ENCODE measurements at regions not wholly inside any gene's neighbourhood (a gene's known extent, or its start where the extent isn't known, plus 50 kb on each side); places are given as distances from the start of the nearest gene placed in this dataset.
"Not testable (repeated sequence)": the region's sequence is repeated elsewhere in the genome, so short reads cannot be mapped to it uniquely, and the experiment has no call there.

DNA sequence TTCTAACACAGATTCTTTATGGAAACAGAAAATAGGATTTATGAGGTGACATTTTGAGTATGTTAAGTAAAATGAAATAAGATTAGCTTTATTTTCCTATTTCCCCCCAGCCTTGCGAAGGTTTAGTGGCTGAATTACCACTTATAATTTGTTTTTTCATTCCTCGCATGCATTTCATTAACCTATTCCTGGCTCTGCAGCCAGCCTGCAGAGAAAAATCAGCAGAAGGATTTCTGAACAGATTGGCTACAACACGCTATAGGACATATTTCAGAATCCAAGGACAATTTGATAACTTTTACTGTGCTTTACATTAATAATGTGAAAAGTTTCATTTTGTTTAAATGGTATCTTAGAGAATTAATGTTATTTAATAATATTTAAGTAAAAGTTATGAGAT is 162.4 kb upstream of the MMS22L start:
- DNase-seq (ENCODE audit: low read depth), result no peak
- no peak overlapping the region for H3K4me3 ChIP-seq (ENCODE audit: low read depth, low read length)

DNA sequence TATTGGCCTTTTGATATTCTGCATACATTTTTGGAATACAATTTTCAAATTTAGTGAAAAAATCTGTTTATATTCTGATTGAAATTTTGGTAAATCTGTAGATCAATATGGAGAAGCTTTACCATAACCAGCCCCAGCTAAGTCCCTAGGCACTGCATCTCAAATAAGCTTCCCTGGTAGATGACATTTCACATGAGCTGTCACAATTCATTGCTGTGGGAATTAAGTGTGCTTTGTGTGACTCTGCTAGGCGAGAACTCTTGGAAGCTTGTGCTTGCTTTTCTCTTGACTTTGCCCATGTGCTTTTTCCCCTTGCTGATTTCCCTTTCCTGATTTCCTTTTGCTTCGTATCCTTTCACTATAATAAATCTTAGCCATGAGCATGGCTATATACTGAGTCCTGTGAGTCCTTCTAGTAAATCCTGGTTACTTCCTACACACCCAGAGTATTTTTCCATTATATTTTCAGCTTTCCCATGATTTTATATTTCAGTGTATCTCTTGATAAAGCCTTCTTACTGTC is 166.5 kb upstream of the MMS22L start:
- DNase-seq (ENCODE audit: low read depth), result no peak
- H3K4me3 ChIP-seq (ENCODE audit: low read depth, low read length), result no peak overlapping the region

DNA sequence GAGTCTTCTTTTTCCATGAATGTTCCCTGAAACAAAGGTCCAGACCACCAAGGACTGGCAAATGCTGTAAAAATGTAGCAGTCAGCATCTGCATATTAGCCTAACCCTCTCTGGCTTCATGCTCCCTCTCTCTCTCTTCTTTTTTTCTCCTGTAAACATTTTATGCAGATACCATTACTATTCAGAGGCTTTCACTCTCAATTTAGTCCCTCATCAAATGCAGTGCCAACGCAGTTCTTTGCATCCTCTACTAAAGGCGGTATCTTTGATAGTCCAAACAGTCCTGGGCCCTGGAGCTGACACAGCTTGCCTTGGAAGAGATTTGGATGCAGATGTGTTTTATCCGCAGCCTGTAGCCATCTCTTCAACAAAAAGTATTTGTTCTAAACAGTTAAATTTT is 167.1 kb upstream of the MMS22L start:
- no peak overlapping the region for H3K4me3 ChIP-seq (ENCODE audit: low read depth, low read length)
- no peak for DNase-seq (ENCODE audit: low read depth)

DNA sequence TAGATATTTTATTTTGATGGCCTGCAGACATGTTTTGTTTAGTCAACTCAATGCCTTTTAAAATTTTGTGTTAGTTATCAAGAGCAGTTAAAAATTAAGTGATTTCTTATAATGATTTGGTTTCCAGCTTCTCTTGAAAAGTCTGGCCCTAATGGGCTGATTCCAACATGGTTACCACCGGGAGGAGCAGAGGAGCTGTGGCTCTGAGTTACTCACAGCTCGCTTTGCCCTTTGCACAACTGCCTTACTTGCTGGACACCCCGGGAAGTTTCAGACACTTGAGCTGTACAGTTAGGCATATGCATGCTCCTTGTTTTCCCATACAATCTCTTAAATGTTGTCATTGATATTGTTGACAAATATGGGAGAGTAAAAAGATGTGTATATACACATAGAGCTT is 173.1 kb upstream of the MMS22L start:
- DNase-seq (ENCODE audit: low read depth), result no peak
- no peak overlapping the region for H3K4me3 ChIP-seq (ENCODE audit: low read depth, low read length)

DNA sequence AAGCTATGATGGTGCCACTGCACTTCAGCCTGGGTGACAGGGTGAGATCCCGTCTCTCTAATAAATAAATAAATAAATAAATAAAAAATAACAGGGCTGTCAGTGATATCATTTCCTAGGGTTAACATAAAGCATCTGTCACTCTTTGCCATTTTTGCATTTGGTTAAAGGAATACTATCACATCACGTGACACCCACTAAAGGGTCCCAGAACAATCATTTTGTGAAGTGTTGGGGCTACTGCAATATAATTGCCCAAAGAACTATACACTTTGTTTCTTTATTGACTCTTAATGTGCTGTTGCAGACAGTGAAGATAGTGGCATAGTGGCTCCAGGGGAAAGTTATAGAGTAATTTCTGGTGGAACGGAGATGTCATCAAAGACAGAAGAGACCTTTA is 176.5 kb upstream of the MMS22L start:
- DNase-seq (ENCODE audit: low read depth), result no peak
- no peak overlapping the region for H3K4me3 ChIP-seq (ENCODE audit: low read depth, low read length)

DNA sequence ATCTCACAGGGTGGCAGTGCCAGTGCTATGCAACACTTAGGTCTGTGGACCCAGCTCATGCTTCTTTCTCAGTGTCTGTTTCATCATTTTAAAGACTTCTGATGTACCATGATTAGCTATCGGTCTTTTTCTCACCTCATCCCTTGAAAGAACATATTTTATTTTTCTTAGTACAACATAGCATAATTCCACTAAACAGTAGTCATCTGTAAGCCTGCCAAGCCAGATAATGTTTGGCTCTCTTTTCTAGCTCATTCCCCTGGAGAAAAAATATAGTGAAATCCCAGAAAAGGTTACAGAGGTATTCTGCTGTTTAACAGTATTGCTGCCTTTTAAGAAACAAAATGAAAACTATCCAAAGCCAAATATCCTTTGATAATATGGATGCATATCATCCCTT is 177.0 kb upstream of the MMS22L start:
- no peak overlapping the region for H3K4me3 ChIP-seq (ENCODE audit: low read depth, low read length)
- no peak for DNase-seq (ENCODE audit: low read depth)

DNA sequence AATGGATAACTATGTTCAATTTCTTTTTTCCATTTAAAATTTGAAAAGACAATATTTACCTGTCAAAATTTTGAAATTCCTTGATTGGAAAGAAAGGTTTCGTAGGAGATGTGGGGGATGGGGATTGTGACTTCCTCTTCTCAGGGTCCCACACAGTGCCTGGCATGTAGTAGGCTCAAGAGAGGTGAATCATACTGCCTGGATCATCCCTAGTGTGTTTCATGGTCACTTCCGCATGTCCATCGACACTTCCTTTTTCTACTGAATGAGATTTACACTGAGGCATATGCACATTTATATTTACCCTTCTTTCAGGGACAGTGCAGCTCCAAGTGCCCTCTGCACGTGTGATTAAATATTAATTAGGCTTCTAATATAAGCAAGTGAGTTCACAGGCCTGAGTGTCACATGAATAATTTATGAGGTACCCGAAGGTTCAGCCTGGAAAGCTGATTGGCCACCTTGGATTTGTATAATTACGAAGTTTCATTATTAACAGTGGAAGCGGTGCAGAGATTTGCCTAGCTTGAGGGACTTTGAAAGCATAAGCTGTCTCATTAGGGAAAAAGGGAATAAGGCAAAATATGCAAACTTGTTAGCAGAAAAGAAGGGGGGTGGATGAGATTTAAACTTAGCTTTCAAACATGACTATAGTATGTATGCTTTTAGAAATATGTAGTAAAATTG is 177.5 kb upstream of the MMS22L start:
- no peak for DNase-seq (ENCODE audit: low read depth)
- no peak overlapping the region for H3K4me3 ChIP-seq (ENCODE audit: low read depth, low read length)

DNA sequence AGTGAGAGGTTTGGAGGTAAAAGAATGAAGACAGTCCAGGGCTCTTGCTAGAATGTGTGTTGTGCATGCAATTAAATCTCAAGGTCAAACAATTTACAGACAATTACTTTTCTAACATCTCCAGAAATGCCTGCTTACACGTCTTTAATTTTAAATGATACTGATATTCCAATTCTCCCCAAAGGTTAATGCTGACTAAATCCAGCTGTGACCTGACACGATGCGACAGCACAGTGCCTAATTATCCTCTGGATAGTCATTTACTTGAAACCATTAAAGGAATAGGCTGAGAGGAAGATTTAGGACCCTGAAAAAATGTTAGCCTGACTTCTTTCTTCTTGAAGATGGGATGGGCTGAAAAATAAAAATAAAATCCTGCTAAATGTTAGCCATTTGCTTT is 178.2 kb upstream of the MMS22L start:
- no peak overlapping the region for H3K4me3 ChIP-seq (ENCODE audit: low read depth, low read length)
- no peak for DNase-seq (ENCODE audit: low read depth)

DNA sequence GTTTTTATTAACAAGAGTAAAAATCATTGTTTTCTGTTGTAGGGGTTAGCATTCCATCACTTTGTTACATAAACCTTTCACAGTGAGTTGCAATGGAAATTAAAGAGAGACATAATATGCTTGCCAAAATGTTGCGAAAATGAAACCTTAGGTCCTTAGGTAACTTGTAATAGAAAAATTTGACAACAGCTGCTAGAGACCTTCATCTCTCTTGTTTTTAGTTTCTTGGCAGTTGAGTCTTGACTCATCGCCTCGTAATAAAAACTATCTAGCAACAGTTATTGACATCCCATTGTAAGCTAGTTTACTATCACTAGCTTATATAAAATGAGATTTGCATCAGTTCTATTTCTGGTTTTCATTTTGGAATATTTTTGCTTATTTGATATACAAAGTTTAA is 179.0 kb upstream of the MMS22L start:
- no peak overlapping the region for H3K4me3 ChIP-seq (ENCODE audit: low read depth, low read length)
- no peak for DNase-seq (ENCODE audit: low read depth)

DNA sequence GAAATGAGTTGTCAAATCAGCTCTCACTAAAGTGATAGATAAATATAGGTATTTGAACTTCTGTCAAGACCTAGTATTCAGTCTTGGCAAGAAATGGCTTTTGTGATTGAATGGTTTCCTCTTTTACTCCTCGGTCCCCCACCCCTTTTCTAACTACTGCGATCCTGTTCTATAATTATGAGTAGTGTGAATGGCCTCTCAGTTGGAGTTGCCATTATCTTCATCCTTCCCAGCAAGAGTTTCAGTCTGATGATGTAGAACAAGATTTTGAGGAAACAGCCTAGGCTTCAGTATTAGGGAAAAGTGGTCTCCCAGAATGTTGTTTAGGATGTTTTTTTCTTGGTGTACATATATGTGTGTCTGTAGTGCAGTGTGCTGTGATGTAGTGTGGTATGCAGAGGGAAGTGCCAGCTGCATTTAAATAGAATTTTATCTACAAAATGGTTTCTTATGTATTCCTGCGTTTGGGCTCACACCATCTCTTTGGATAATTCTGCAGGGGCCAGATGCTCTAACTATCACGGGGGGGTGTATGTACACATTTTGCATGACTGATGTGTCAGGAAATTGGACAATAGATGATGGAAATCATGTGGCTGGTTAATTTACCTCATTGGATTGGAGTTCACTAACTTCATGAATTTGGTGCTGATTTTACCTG is 180.1 kb upstream of the MMS22L start:
- no peak overlapping the region for H3K4me3 ChIP-seq (ENCODE audit: low read depth, low read length)
- DNase-seq (ENCODE audit: low read depth), result no peak

DNA sequence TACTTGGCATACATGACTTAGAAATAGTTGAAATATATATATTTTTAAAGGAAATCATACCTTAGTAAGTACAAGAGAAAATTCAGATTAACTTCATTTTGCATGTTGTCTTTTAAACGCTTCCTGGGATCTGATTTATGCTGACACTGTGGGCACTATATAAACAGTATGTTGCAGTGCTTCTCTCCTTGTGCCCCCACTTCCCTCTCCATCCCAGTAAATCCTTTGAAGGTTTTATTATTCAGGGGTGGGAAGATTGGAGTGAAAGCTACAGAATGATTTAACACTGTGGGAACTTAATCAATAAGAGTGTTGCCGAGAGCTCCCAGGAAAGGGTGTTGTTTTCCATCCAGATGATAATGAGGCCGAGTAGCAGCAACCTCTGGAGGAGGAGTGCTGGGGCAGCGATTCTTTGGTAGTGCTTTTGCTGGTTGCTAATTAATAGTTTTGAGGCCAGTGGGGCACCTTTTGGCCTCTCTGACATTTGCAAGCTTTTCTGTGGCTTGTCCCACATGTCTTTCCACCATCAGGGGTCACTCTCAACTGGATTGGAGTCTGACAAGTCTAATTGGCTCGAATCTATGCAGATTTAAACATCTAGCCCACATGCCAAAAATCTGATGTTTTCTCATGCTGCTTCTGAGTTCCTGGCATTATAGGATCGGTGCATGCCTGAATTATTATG is 183.0 kb upstream of the MMS22L start:
- H3K4me3 ChIP-seq (ENCODE audit: low read depth, low read length), result no peak overlapping the region
- DNase-seq (ENCODE audit: low read depth), result no peak

DNA sequence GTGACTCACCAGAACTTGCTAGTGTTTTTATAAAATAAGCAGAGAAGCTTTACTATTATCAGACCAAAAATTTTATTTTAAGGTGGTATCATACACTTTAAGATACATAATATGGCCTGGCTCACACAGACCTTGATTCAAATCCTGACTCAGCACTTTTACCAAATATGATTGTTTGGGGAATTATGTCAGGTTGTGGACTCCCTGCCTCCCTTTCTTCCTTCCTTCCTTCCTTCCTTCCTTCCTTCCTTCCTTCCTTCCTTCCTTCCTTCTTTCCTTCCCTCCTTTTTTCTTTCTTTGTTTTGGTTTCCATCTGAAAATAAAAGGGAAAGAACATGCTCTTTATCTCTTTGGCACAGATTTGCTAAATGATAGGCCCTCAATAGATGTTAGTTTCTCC is 186.0 kb upstream of the MMS22L start:
- no peak for DNase-seq (ENCODE audit: low read depth)
- H3K4me3 ChIP-seq (ENCODE audit: low read depth, low read length), result no peak overlapping the region

DNA sequence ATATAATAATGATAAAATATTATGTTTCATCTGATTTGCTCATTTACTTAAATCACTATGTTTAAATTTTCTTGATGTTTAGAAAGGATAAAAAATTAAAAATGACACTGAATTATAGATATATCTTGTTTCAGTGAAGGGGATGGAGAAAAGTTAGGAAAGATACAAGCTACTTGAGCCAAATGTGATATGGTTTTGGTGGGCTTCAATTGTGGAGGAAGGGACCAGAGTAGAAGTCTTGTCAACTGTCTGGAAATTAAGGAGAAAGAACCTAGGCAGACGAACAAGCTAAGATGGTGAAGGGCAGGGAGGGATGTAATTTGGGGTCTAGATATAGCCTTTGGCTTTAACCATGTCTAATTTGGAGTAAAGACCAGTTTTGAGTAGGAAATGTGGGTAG is 186.4 kb upstream of the MMS22L start:
- H3K4me3 ChIP-seq (ENCODE audit: low read depth, low read length), result no peak overlapping the region

DNA sequence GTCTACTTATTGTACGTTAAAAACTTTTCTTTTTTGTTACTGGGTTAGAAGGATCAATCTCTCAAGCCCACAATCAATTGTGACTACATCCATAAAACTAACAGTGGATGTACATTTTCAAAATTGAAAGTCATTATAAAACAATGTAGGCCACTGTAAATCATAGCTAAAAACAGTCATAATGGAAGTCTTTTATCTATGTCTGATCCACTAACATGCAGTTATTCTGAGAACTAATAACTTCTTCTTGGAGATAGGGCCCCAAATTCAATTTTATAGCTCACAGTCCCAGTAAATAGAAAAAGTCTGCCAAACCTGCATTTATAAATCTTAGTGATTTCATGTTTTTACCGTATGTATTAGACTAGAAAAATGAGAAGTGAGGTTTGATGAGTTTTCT is 187.3 kb upstream of the MMS22L start:
- H3K4me3 ChIP-seq (ENCODE audit: low read depth, low read length), result no peak overlapping the region
- no peak for DNase-seq (ENCODE audit: low read depth)

More for the DNA sequence above, 186.4 kb upstream of the MMS22L start:
- DNase-seq (ENCODE audit: low read depth), result no peak

DNA sequence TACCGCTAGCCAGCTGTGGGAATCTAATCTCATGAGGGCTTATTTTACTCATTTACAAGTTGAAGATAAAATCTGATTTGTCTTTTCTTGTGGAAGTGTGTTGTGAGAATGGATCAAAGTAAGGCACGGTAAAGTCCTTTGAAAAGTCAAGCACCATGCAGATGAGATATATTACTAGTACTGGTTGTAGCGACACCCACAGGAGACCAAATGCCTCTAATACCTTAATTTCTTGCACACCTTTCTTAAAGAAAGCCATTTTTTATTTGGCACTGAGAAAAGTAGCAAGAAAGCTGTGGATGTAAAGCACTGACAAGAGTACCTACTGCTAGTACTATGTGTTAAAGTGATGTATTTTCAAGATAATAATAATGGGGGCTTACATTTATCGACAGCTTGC is 191.0 kb upstream of the MMS22L start:
- DNase-seq (ENCODE audit: low read depth), result no peak
- H3K4me3 ChIP-seq (ENCODE audit: low read depth, low read length), result no peak overlapping the region

DNA sequence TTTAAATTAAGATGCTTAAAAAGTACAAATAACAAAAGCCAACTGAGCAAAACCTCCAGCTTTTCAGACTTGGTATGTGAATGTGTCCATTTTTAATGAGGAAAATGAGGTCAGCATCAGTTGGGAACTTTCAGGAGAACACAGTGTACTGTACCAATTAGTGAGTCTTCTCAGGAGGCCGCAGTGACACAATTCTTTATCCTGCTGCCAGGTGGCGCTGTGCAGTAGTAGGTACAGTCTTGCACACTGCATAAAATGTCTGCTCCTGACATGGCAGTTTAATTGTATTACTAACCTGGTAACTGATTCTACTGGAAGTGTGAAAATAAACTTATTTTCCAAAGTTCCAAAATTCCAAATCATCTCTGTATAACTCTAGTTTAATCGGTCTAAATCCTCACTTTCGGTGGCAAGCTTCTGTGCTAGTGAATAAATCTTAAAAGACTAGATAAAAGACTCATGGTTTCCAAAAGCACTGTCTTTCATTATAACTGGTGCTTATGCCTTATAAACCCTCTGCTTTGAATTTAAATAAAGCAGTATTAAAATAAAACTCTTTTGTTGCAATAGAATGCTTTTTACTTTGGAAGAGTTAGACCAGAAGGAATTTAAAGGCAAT is 214.8 kb upstream of the MMS22L start:
- no peak overlapping the region for H3K4me3 ChIP-seq (ENCODE audit: low read depth, low read length)
- DNase-seq (ENCODE audit: low read depth), result peak; percentile 28

DNA sequence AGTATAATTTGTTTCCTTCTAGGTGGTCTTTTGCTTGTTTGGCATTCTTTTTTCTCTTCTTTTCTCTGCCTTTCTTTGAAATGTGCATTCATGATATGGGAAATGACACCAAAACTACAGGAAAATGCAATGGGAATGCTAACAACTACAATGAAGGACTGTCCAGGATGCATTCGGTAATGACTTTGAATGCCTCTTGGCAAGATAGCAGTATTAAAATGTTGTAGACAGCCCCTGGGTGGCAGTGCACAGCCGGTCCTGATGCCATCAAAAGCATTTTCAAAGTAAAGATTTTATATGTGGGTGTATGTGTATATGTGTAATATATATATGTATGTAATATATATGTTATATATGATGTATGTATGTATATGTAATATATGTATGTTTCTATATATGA is 218.8 kb upstream of the MMS22L start:
- DNase-seq (ENCODE audit: low read depth), result no peak
- H3K4me3 ChIP-seq (ENCODE audit: low read depth, low read length), result no peak overlapping the region

DNA sequence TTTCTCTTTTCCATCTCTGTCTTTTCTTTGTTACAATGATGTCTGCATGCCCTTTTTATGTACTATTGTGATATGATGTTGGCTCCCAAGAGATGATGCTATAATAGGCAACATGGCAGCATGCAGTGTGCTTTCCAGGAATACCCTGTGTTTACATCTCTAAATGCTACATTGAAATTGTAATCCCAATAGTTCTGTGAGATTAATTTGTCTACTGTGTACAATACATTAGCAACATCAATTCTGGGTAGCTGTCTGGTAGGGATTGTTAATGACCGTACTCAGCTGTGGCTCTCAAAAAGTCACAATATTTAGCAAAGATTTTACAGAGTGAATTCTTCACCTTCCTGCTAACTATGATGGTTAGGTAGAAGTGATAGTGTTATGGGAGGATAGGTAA is 225.6 kb upstream of the MMS22L start:
- H3K4me3 ChIP-seq (ENCODE audit: low read depth, low read length), result no peak overlapping the region
- DNase-seq (ENCODE audit: low read depth), result no peak

DNA sequence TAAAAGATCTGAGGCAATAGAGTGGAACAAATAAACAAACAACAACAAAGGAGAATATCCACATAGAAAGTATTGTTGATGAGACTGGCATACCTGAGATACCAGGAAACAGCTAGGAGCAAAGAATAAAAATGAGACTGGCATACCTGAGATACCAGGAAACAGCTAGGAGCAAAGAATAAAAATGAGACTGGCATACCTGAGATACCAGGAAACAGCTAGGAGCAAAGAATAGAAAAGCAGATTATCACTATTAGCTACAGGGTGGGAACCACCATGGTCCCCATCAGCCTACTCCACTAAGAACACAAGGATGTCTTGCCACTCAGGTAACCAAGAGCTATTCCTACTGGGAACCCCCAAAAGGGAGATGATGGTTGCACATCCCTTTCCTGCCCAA is 230.2 kb upstream of the MMS22L start:
- not testable (repeated sequence) for H3K4me3 ChIP-seq (ENCODE audit: low read depth, low read length); DNase-seq (ENCODE audit: low read depth)

DNA sequence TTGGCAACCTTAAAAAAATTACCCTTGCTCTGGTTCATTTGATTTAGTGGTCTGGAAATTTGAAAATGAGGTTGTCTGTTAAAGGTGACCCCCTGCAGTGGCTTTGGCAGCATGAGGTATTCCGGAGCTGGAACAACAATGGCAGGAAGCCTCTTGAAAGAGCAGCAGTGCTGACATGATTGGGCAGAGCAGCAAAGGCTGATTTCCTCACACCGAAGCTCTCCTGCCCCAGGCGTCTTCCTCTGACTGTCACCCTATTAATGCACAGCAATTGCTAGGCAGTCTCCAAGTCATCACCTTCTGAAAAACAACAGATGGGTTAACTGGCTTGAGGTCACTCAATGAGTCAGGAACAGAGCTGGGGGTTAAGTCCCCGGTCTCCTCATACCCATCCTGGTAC is 241.8 kb upstream of the MMS22L start:
- DNase-seq (ENCODE audit: low read depth), result no peak
- no peak overlapping the region for H3K4me3 ChIP-seq (ENCODE audit: low read depth, low read length)
